H9 (cell line): ENCODE measurements at regions not wholly inside any gene's neighbourhood (a gene's known extent, or its start where the extent isn't known, plus 50 kb on each side); places are given as distances from the start of the nearest gene placed in this dataset.

Experiments
- DNase-seq: peaks from one replicate; pipeline ENCODE4 v3.0.0-alpha.2; 2017
- H2AFZ ChIP-seq: one replicate; pipeline ENCODE4 v1.6.1; 2013; ENCODE audit warnings: mild to moderate bottlenecking, low read length, control low read depth, moderate library complexity
- H2AK5ac ChIP-seq: 2 replicates; pipeline ENCODE4 v1.6.1; 2013; ENCODE audit warnings: low read length, control low read depth, mixed read lengths; ENCODE audit not compliant: insufficient read length
- H2BK120ac ChIP-seq: one replicate; pipeline ENCODE4 v1.6.1; 2013; ENCODE audit warnings: low read depth, mild to moderate bottlenecking, low read length, control low read depth, inconsistent platforms; ENCODE audit not compliant: poor library complexity, severe bottlenecking
- H2BK12ac ChIP-seq: 2 replicates; pipeline ENCODE4 v1.6.1; 2013; ENCODE audit warnings: low read length, control low read depth, mixed read lengths, low read depth; ENCODE audit not compliant: insufficient read length
- H2BK15ac ChIP-seq: 2 replicates; pipeline ENCODE4 v1.6.1; 2013; ENCODE audit warnings: low read depth, low read length, control low read depth
- H2BK20ac ChIP-seq: one replicate; pipeline ENCODE4 v1.6.1; 2013; ENCODE audit warnings: low read depth, mild to moderate bottlenecking, low read length, control low read depth, inconsistent platforms; ENCODE audit not compliant: poor library complexity, severe bottlenecking
- H2BK5ac ChIP-seq: 2 replicates; pipeline ENCODE4 v1.6.1; 2013; ENCODE audit warnings: low read length, control low read depth, mixed read lengths; ENCODE audit not compliant: insufficient read length
- H3K14ac ChIP-seq: 2 replicates; pipeline ENCODE4 v1.6.1; 2013; ENCODE audit warnings: low read length, control low read depth; ENCODE audit not compliant: insufficient read depth
- H3K18ac ChIP-seq: 2 replicates; pipeline ENCODE4 v1.6.1; 2013; ENCODE audit warnings: low read depth, mild to moderate bottlenecking, mixed read lengths, low read length, control low read depth; ENCODE audit not compliant: insufficient read length
- H3K23ac ChIP-seq: 2 replicates; pipeline ENCODE4 v1.6.1; 2013; ENCODE audit warnings: low read length, control low read depth, mixed read lengths, low read depth; ENCODE audit not compliant: insufficient read length
- H3K23me2 ChIP-seq: 2 replicates; pipeline ENCODE4 v1.6.1; 2013; ENCODE audit warnings: low read depth, mild to moderate bottlenecking, mixed read lengths, low read length, control low read depth; ENCODE audit not compliant: insufficient read length, poor library complexity, severe bottlenecking
- H3K27ac ChIP-seq: 2 replicates; pipeline ENCODE4 v1.5.1; 2013; ENCODE audit warnings: low read length, control low read depth, mixed read lengths, low read depth; ENCODE audit not compliant: insufficient read length
- H3K27me3 ChIP-seq: 2 replicates; pipeline ENCODE4 v1.6.1; 2013; ENCODE audit warnings: low read length, control low read depth, inconsistent platforms; ENCODE audit not compliant: insufficient read depth
- H3K4ac ChIP-seq: 2 replicates; pipeline ENCODE4 v1.6.1; 2013; ENCODE audit warnings: low read depth, mild to moderate bottlenecking, control low read depth, inconsistent platforms, low read length, moderate library complexity
- H3K4me1 ChIP-seq: 2 replicates; pipeline ENCODE4 v1.6.1; 2013; ENCODE audit warnings: low read length, control low read depth, inconsistent platforms; ENCODE audit not compliant: insufficient read depth
- H3K4me2 ChIP-seq: 2 replicates; pipeline ENCODE4 v1.6.1; 2013; ENCODE audit warnings: low read length, control low read depth, mixed read lengths; ENCODE audit not compliant: insufficient read length, insufficient read depth
- H3K56ac ChIP-seq: 2 replicates; pipeline ENCODE4 v1.6.1; 2013; ENCODE audit warnings: low read depth, mild to moderate bottlenecking, mixed read lengths, low read length, control low read depth; ENCODE audit not compliant: insufficient read length
- H3K79me1 ChIP-seq: 2 replicates; pipeline ENCODE4 v1.6.1; 2013; ENCODE audit warnings: low read depth, mild to moderate bottlenecking, moderate library complexity, low read length, control low read depth, inconsistent platforms; ENCODE audit not compliant: insufficient read depth, poor library complexity, severe bottlenecking
- H3K79me2 ChIP-seq: 2 replicates; pipeline ENCODE4 v1.6.1; 2013; ENCODE audit warnings: low read length, control low read depth, inconsistent platforms; ENCODE audit not compliant: insufficient read depth
- H3K9ac ChIP-seq: 2 replicates; pipeline ENCODE4 v1.6.1; 2013; ENCODE audit warnings: low read length, control low read depth, mixed read lengths; ENCODE audit not compliant: insufficient read length; ENCODE audit errors: extremely low read depth
- H3K9me3 ChIP-seq: one replicate; pipeline ENCODE4 v1.6.1; 2013; ENCODE audit warnings: low read depth, low read length, inconsistent platforms; ENCODE audit not compliant: control insufficient read depth
- H3T11ph ChIP-seq: one replicate; pipeline ENCODE4 v1.6.1; 2013; ENCODE audit warnings: mild to moderate bottlenecking, low read length, control low read depth, inconsistent platforms
- H4K20me1 ChIP-seq: one replicate; pipeline ENCODE4 v1.6.1; 2013; ENCODE audit not compliant: control insufficient read depth, insufficient read length, insufficient read depth
- H4K5ac ChIP-seq: 2 replicates; pipeline ENCODE4 v1.6.1; 2013; ENCODE audit warnings: low read depth, mild to moderate bottlenecking, mixed read lengths, low read length, control low read depth; ENCODE audit not compliant: insufficient read length
- H4K8ac ChIP-seq: replicated peaks from 2 replicates; pipeline ENCODE4 v1.6.1; 2013; ENCODE audit warnings: low read length, control low read depth, mixed read lengths, low read depth; ENCODE audit not compliant: insufficient read length
- H4K91ac ChIP-seq: 2 replicates; pipeline ENCODE4 v1.6.1; 2013; ENCODE audit warnings: low read depth, mild to moderate bottlenecking, moderate library complexity, mixed read lengths, low read length, control low read depth; ENCODE audit not compliant: insufficient read length
- H3K27ac Mint-ChIP-seq, 3 experiments: 2 replicates in 2 of 3; 3 replicates in 1 of 3; pipeline ENCODE4 v1.8.0; 2020 to 2021; ENCODE audit warnings: mixed read lengths in 3 of 3, mild to moderate bottlenecking in 1 of 3, moderate library complexity in 1 of 3
- H3K27me3 Mint-ChIP-seq: 2 replicates; pipeline ENCODE4 v1.8.0; 2021; ENCODE audit warnings: low read depth, mild to moderate bottlenecking, moderate library complexity, mixed read lengths
- H3K36me3 Mint-ChIP-seq, 3 experiments: 2 replicates in 2 of 3; 3 replicates in 1 of 3; pipeline ENCODE4 v1.8.0; 2020 to 2021; ENCODE audit warnings: low read depth in 3 of 3, mixed read lengths in 3 of 3; ENCODE audit not compliant: insufficient read depth in 1 of 3
- H3K4me1 Mint-ChIP-seq, 2 experiments: 2 replicates each; pipeline ENCODE4 v1.8.0; 2020; ENCODE audit warnings: mixed read lengths in 2 of 2
- H3K4me3 Mint-ChIP-seq, 2 experiments: 2 replicates in 1 of 2; 3 replicates in 1 of 2; pipeline ENCODE4 v1.8.0; 2020 to 2021; ENCODE audit warnings: mild to moderate bottlenecking in 2 of 2, mixed read lengths in 2 of 2, moderate library complexity in 1 of 2
- H3K9me3 Mint-ChIP-seq, 2 experiments: 2 replicates in 1 of 2; 3 replicates in 1 of 2; pipeline ENCODE4 v1.8.0; 2020; ENCODE audit warnings: mild to moderate bottlenecking in 2 of 2, mixed read lengths in 2 of 2, moderate library complexity in 1 of 2
- WGBS: extraction: QIAGEN DNeasy Blood & Tissue Kit; methylation state at CpG from one replicate; pipeline ENCODE4 v1.1.7; 2013; ENCODE audit warnings: missing lambda C conversion rate, low lambda C conversion rate, mixed read lengths; ENCODE audit not compliant: insufficient read length; ENCODE audit errors: extremely low coverage; 5-methylcytosine and 5-hydroxymethylcytosine counted together
- TF ChIP-seq, protein P1 (sequence below): fragments of 200-600 bp; sonication (generic); conservative IDR thresholded peaks from 3 replicates; pipeline ENCODE4 v1.8.0; 2021; ENCODE audit warnings: antibody characterized with exemption, mild to moderate bottlenecking

DNA sequence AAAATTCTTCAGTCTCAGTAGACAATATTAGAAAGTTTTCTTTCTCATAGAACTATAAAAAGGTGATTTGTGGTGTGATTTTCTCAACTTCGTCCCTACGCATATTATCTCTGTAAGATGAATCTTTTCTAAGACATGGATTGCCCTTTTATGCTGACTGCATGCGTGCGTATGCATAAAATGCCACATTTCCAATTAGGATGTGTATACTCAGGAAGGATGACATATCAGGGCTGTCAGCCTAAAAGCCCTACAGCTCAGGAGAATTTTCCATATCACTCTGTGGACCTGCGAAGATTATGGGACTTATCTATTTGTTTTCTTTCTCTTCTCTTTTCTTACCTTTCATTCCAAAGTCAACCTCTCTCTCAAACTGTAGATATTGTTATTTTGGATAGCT is 166.5 kb upstream of the GPC6 start:
- H3K4me1 ChIP-seq, result no peaks in the 10 kb centered on the region
- no peak overlapping the region for H3K23ac ChIP-seq
- no peak overlapping the region for H4K5ac ChIP-seq
- no peak overlapping the region for H3T11ph ChIP-seq
- Mint-ChIP-seq H3K4me3 (no peak overlapping the region), H3K27me3 (no peaks in the 10 kb centered on the region), H3K9me3 (no peaks in the 10 kb centered on the region), H3K36me3 (no peaks in the 10 kb centered on the region), H3K4me1 (no peaks in the 10 kb centered on the region; a peak in 1 of 4 replicates), H3K27ac (no peak overlapping the region; a peak in 1 of 7 replicates)
- no peaks in the 10 kb centered on the region for H3K79me2 ChIP-seq
- no peak overlapping the region for H3K56ac ChIP-seq
- TF ChIP-seq, protein P1, sequence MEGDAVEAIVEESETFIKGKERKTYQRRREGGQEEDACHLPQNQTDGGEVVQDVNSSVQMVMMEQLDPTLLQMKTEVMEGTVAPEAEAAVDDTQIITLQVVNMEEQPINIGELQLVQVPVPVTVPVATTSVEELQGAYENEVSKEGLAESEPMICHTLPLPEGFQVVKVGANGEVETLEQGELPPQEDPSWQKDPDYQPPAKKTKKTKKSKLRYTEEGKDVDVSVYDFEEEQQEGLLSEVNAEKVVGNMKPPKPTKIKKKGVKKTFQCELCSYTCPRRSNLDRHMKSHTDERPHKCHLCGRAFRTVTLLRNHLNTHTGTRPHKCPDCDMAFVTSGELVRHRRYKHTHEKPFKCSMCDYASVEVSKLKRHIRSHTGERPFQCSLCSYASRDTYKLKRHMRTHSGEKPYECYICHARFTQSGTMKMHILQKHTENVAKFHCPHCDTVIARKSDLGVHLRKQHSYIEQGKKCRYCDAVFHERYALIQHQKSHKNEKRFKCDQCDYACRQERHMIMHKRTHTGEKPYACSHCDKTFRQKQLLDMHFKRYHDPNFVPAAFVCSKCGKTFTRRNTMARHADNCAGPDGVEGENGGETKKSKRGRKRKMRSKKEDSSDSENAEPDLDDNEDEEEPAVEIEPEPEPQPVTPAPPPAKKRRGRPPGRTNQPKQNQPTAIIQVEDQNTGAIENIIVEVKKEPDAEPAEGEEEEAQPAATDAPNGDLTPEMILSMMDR, result no peak
- H3K79me1 ChIP-seq, result no peaks in the 10 kb centered on the region
- no peak overlapping the region for H3K14ac ChIP-seq
- H2BK120ac ChIP-seq, result no peak overlapping the region
- DNase-seq, result no peak
- H2AFZ ChIP-seq, result no peak overlapping the region
- no peak overlapping the region for H4K91ac ChIP-seq
- H2BK5ac ChIP-seq, result no peak overlapping the region
- no peak overlapping the region for H3K4ac ChIP-seq
- H3K27ac ChIP-seq, result no peak overlapping the region
- H4K8ac ChIP-seq, result no peak overlapping the region
- H3K23me2 ChIP-seq, result no peaks in the 10 kb centered on the region
- H4K20me1 ChIP-seq, result no peaks in the 10 kb centered on the region
- no peak overlapping the region for H3K18ac ChIP-seq
- H3K27me3 ChIP-seq, result no peaks in the 10 kb centered on the region
- H2BK15ac ChIP-seq, result no peak overlapping the region
- H3K4me2 ChIP-seq, result no peak overlapping the region
- no peak overlapping the region for H2BK12ac ChIP-seq
- H2AK5ac ChIP-seq, result no peak overlapping the region
- WGBS, result no CpG with 5 or more reads among the region's 5 CpGs
- H2BK20ac ChIP-seq, result no peak overlapping the region
- no peak overlapping the region for H3K9ac ChIP-seq
- H3K9me3 ChIP-seq, result no peaks in the 10 kb centered on the region
